ENCODE measurements at regions not wholly inside any gene's neighbourhood (a gene's known extent, or its start where the extent isn't known, plus 50 kb on each side); places are given as distances from the start of the nearest gene placed in this dataset.

- no peak for TF ChIP-seq CEBPB (IDR thresholded peaks at IDR 0.05; ENCODE audit: low read depth, low read length)
- no peak for TF ChIP-seq RFX5 (IDR thresholded peaks at IDR 0.05; ENCODE audit: low read depth, low read length)
- TF ChIP-seq MAFK (IDR thresholded peaks at IDR 0.05; ENCODE audit: low read depth, low read length): no peak
- TF ChIP-seq NFE2L2 (IDR thresholded peaks at IDR 0.05; ENCODE audit: low read depth, low read length): no peak
- no peak for TF ChIP-seq ELK1 (IDR thresholded peaks at IDR 0.05; ENCODE audit: borderline replicate concordance, low read depth, low read length)
- TF ChIP-seq USF2 (IDR thresholded peaks at IDR 0.05; ENCODE audit: low read depth, low read length): no peak
- TF ChIP-seq BHLHE40 (IDR thresholded peaks at IDR 0.05; ENCODE audit: low read depth, low read length): no peak
- H3K4ac ChIP-seq (ENCODE audit: low read depth, low read length): no peak overlapping the region
- no TSS peak for BruUV-seq (replicated peaks)
- H2BK120ac ChIP-seq (ENCODE audit: low read depth, low read length): no peak overlapping the region
- H2BK15ac ChIP-seq (ENCODE audit: low read depth, low read length): no peak overlapping the region
- POLR2A ChIA-PET (ENCODE audit: unreplicated experiment): no interaction called here
- intact Hi-C loops (cut with micrococcal nuclease): no loop called here
- in situ Hi-C loops (cut with MboI; ENCODE audit: low sequenced_read_pairs): no loop called here
- no peaks in the 10 kb centered on the region for H3K27me3 ChIP-seq (ENCODE audit: control insufficient read depth, insufficient read depth, low read length)
- ATAC-seq (ENCODE audit: low read depth): no peak
- no peaks in the 10 kb centered on the region for H3K9me3 ChIP-seq (ENCODE audit: control insufficient read depth, insufficient read depth, low read length)
- H3K79me1 ChIP-seq (ENCODE audit: low read depth in 1 of 2, low read length in 2 of 2): no peaks in the 10 kb centered on the region
- H3K36me3 ChIP-seq (ENCODE audit: control insufficient read depth, insufficient read depth, low read length): no peaks in the 10 kb centered on the region
- H3K27ac ChIP-seq (ENCODE audit: insufficient read depth, low read length): no peak overlapping the region
- no peak overlapping the region for H3K23ac ChIP-seq (ENCODE audit: low read depth, low read length)
- no peak overlapping the region for H3K56ac ChIP-seq (ENCODE audit: extremely low read depth, insufficient read depth, low read length)
- H4K8ac ChIP-seq (ENCODE audit: low read depth in 2 of 2, low read length in 2 of 2): no peak overlapping the region
- no peaks in the 10 kb centered on the region for H4K20me1 ChIP-seq (ENCODE audit: insufficient read depth, low read length)
- no CpG with 5 or more reads among the region's 1 CpG for WGBS, 2 experiments (ENCODE audit: extremely low coverage in 2 of 2, insufficient read length in 1 of 2)
- no peak overlapping the region for H2BK5ac ChIP-seq (ENCODE audit: low read depth, low read length, poor library complexity, severe bottlenecking)
- H3K9ac ChIP-seq (ENCODE audit: low read depth, low read length): no peak overlapping the region
- no peak for DNase-seq
- no peak overlapping the region for H4K91ac ChIP-seq (ENCODE audit: insufficient read depth, low read depth, low read length)
- H2BK20ac ChIP-seq (ENCODE audit: low read depth, low read length): no peak overlapping the region
- no peaks in the 10 kb centered on the region for H3K4me1 ChIP-seq (ENCODE audit: control insufficient read depth, insufficient read depth, low read length)
- H3K4me2 ChIP-seq (ENCODE audit: low read depth, low read length): no peak overlapping the region
- no peak overlapping the region for H2AK5ac ChIP-seq (ENCODE audit: low read depth, low read length)
- no peak overlapping the region for H4K5ac ChIP-seq (ENCODE audit: low read depth, low read length)
- dilution Hi-C loops (cut with HindIII; ENCODE audit: low sequenced_read_pairs, unreplicated experiment): no loop called here
- CTCF ChIA-PET: no interaction called here
- H3K14ac ChIP-seq (replicated peaks; ENCODE audit: low read depth, low read length): no peak overlapping the region
- H3K9me1 ChIP-seq (ENCODE audit: insufficient read depth, low read length): no peaks in the 10 kb centered on the region
- no peak overlapping the region for H3K18ac ChIP-seq (ENCODE audit: low read depth, low read length)
- no peak overlapping the region for H2AK9ac ChIP-seq (replicated peaks; ENCODE audit: low read depth, low read length, poor library complexity)
- H3K4me3 ChIP-seq (ENCODE audit: insufficient read depth, low read depth, low read length): no peak overlapping the region
- H2AFZ ChIP-seq (replicated peaks; ENCODE audit: low read length, poor library complexity): no peak overlapping the region
These were observed 1333.9 kb downstream of the PCDH18 start for GRCh38 chr4:136198358-136198757.

All from IMR-90 (cell line).